ENCODE measurements at regions not wholly inside any gene's neighbourhood (a gene's known extent, or its start where the extent isn't known, plus 50 kb on each side); places are given as distances from the start of the nearest gene placed in this dataset.

GRCh38 chr2:75415731-75416130 is 145.0 kb downstream of the EVA1A start:
- ATAC-seq = no peak
- Histone ChIP-seq H3K36me3 (no peaks in the 10 kb centered on the region), H3K9me3 (no peaks in the 10 kb centered on the region), H3K27me3 (peaks cover 0 to 4% of the 10 kb centered on the region in 2 donors), H3K27ac (no peak overlapping the region), H3K4me3 (no peak overlapping the region), H3K4me1 (peaks cover 0 to 9% (median 0%) of the 10 kb centered on the region in 4 donors)
- WGBS (ENCODE audit: insufficient coverage, low coverage, low lambda C conversion rate, missing lambda C conversion rate) = 63% methylated on average over 1 of the region's 1 CpG
- no peak for DNase-seq
- no peak for TF ChIP-seq CTCF (IDR thresholded peaks at IDR 0.05)
- intact Hi-C loops (cut with DNase I) = no loop called here

GRCh38 chr2:75415111-75415626 is 145.6 kb downstream of the EVA1A start:
- no peak for DNase-seq
- intact Hi-C loops (cut with DNase I) = no loop called here
- Histone ChIP-seq H3K4me1 (peaks cover 0 to 9% (median 0%) of the 10 kb centered on the region in 4 donors), H3K4me3 (no peak overlapping the region), H3K27ac (no peak overlapping the region), H3K27me3 (peaks cover 0 to 4% of the 10 kb centered on the region in 2 donors), H3K36me3 (no peaks in the 10 kb centered on the region), H3K9me3 (no peaks in the 10 kb centered on the region)
- no peak for ATAC-seq
- 85% methylated on average over 3 of the region's 4 CpGs for WGBS (ENCODE audit: insufficient coverage, low coverage, low lambda C conversion rate, missing lambda C conversion rate)
- no peak for TF ChIP-seq CTCF (IDR thresholded peaks at IDR 0.05)
- TF ChIP-seq POLR2A (IDR thresholded peaks at IDR 0.05) = no peak

- 30% methylated on average over 2 of the region's 2 CpGs for WGBS (ENCODE audit: insufficient coverage, low coverage, low lambda C conversion rate, missing lambda C conversion rate)
- ATAC-seq (no peak), DNase-seq (no peak)
- TF ChIP-seq POLR2A (IDR thresholded peaks at IDR 0.05) (no peak), CTCF (IDR thresholded peaks at IDR 0.05) (no peak)
- Histone ChIP-seq H3K4me1 (peaks cover 0 to under 1% (median 0%) of the 10 kb centered on the region in 4 donors), H3K36me3 (no peaks in the 10 kb centered on the region), H3K4me3 (no peak overlapping the region), H3K9me3 (no peaks in the 10 kb centered on the region), H3K27me3 (peaks cover 0 to 4% of the 10 kb centered on the region in 2 donors), H3K27ac (no peak overlapping the region)
- intact Hi-C loops (cut with DNase I) = no loop called here
These were observed 149.2 kb downstream of the EVA1A start for GRCh38 chr2:75411574-75411973.

- ATAC-seq (no peak), DNase-seq (no peak)
- Histone ChIP-seq H3K9me3 (no peaks in the 10 kb centered on the region), H3K27me3 (peaks cover 0 to under 1% of the 10 kb centered on the region in 2 donors), H3K27ac (no peak overlapping the region), H3K36me3 (no peaks in the 10 kb centered on the region), H3K4me3 (no peak overlapping the region), H3K4me1 (no peaks in the 10 kb centered on the region)
- intact Hi-C loops (cut with DNase I) = no loop called here
- TF ChIP-seq CTCF (IDR thresholded peaks at IDR 0.05) (no peak), POLR2A (IDR thresholded peaks at IDR 0.05) (no peak)
These were observed 150.0 kb downstream of the EVA1A start for GRCh38 chr2:75410702-75411101.

- Histone ChIP-seq H3K36me3 (no peaks in the 10 kb centered on the region), H3K27me3 (no peaks in the 10 kb centered on the region), H3K4me3 (no peak overlapping the region), H3K4me1 (no peaks in the 10 kb centered on the region), H3K27ac (no peak overlapping the region), H3K9me3 (no peaks in the 10 kb centered on the region)
- DNase-seq (no peak), ATAC-seq (no peak)
- intact Hi-C loops (cut with DNase I) = no loop called here
- TF ChIP-seq CTCF (IDR thresholded peaks at IDR 0.05) (no peak), POLR2A (IDR thresholded peaks at IDR 0.05) (no peak)
These were observed 152.0 kb downstream of the EVA1A start for GRCh38 chr2:75408771-75409170.
